Tibial nerve (tissue), 4 donors: ENCODE measurements at regions not wholly inside any gene's neighbourhood (a gene's known extent, or its start where the extent isn't known, plus 50 kb on each side); places are given as distances from the start of the nearest gene placed in this dataset.

Experiments
- DNase-seq, 2 donors: peaks; one replicate each; pipeline ENCODE4 v3.0.0-alpha.2; 2019; ENCODE audit warnings: low spot score in 2 of 2
- H3K27ac ChIP-seq, 4 donors: fragments of 200-600 bp; sonication (generic) in 3 of 4; one replicate each; pipeline ENCODE4 v1.5.1; 2017 to 2019; ENCODE audit warnings: mild to moderate bottlenecking in 1 of 4
- H3K27me3 ChIP-seq, 2 donors: fragments of 200-600 bp; sonication (generic) in 1 of 2; one replicate each; pipeline versions ENCODE4 v1.5.1 to v1.6.0; 2017 to 2019
- H3K36me3 ChIP-seq, 3 donors: fragments of 200-600 bp; sonication (generic); one replicate each; pipeline ENCODE4 v1.5.1; 2018 to 2019
- H3K4me1 ChIP-seq, 4 donors: fragments of 200-600 bp; sonication (generic) in 3 of 4; one replicate each; pipeline ENCODE4 v1.5.1; 2017 to 2019
- H3K4me3 ChIP-seq, 4 donors: fragments of 200-600 bp; sonication (generic) in 3 of 4; one replicate each; pipeline ENCODE4 v1.5.1; 2017 to 2019; ENCODE audit warnings: mild to moderate bottlenecking in 1 of 4, moderate library complexity in 1 of 4
- H3K9me3 ChIP-seq, 4 donors: fragments of 200-600 bp; sonication (generic) in 3 of 4; one replicate each; pipeline ENCODE4 v1.5.1; 2017 to 2019
- EP300 ChIP-seq, 2 donors: sonication (generic); formaldehyde crosslinking; IDR thresholded peaks; one replicate each; pipeline ENCODE4 v1.6.1; 2017; ENCODE audit warnings: antibody characterized with exemption in 2 of 2, mild to moderate bottlenecking in 1 of 2
- POLR2A ChIP-seq, 2 donors: fragments of 450-650 bp; IDR thresholded peaks; one replicate each; pipeline ENCODE4 v1.6.1; 2017; ENCODE audit warnings: antibody characterized with exemption in 2 of 2, mild to moderate bottlenecking in 2 of 2, moderate library complexity in 2 of 2
- WGBS, 2 donors: methylation state at CpG; one replicate each; pipeline ENCODE4 v1.1.5; 2018; 5-methylcytosine and 5-hydroxymethylcytosine counted together
- TF ChIP-seq, protein P1 (sequence below), 5 experiments: fragments of 200-600 bp in 3 of 5; fragments of 450-650 bp in 2 of 5; sonication (generic) in 3 of 5; IDR thresholded peaks; one replicate each; pipeline ENCODE4 v1.5.1; 2016 to 2019; ENCODE audit warnings: antibody characterized with exemption in 5 of 5, mild to moderate bottlenecking in 3 of 5, moderate library complexity in 2 of 5

DNA sequence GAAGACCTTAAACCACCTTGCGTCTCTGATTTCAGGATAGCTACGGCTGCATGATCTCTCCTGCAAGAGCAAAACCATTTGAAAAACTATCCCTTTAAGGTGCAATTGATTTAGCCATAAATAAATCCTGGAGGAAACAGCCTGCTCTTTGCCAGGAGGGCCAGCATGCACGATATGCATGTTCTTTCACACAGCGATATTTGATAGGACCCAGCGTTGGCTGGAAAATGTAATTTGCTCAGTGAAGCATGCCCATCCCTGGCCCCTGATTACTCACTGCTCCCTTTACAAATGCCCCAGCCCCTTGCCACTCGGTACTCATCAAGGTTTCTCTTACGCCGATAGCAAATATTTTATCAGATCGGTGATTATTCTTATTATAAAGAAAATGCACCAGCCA is 315.4 kb downstream of the CDH2 start:
- H3K27ac ChIP-seq: no peak overlapping the region
- WGBS, 2 donors: 85% methylated on average over 9 of the region's 9 CpGs
- no peak for DNase-seq
- no peaks in the 10 kb centered on the region for H3K9me3 ChIP-seq
- H3K36me3 ChIP-seq: no peaks in the 10 kb centered on the region
- no peak for TF ChIP-seq POLR2A (IDR thresholded peaks at IDR 0.05)
- no peak for TF ChIP-seq EP300 (IDR thresholded peaks at IDR 0.05)
- no peaks in the 10 kb centered on the region for H3K4me1 ChIP-seq
- no peaks in the 10 kb centered on the region for H3K27me3 ChIP-seq
- H3K4me3 ChIP-seq: no peak overlapping the region

DNA sequence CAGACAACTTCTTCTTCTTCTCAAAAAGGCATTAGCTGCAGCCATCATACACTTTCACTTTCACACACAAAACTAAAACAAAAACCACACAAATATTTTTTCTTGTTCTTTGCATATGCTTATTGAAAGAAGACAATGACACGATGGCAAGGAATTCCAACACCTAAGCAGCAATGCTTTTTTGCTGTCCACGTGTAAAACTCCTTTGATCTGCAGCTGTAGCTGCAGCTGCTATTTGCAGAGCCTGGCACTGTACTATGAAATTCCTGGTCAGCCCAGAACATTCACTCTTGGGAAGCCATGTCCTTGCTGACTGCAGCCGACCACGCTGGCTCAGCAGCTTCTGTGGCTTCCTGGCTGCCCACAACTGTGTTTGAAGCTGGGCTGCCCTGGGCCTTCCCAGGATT is 316.2 kb downstream of the CDH2 start:
- H3K4me1 ChIP-seq: no peaks in the 10 kb centered on the region
- no peaks in the 10 kb centered on the region for H3K27me3 ChIP-seq
- TF ChIP-seq EP300 (IDR thresholded peaks at IDR 0.05) (no peak), POLR2A (IDR thresholded peaks at IDR 0.05) (no peak)
- TF ChIP-seq, protein P1, sequence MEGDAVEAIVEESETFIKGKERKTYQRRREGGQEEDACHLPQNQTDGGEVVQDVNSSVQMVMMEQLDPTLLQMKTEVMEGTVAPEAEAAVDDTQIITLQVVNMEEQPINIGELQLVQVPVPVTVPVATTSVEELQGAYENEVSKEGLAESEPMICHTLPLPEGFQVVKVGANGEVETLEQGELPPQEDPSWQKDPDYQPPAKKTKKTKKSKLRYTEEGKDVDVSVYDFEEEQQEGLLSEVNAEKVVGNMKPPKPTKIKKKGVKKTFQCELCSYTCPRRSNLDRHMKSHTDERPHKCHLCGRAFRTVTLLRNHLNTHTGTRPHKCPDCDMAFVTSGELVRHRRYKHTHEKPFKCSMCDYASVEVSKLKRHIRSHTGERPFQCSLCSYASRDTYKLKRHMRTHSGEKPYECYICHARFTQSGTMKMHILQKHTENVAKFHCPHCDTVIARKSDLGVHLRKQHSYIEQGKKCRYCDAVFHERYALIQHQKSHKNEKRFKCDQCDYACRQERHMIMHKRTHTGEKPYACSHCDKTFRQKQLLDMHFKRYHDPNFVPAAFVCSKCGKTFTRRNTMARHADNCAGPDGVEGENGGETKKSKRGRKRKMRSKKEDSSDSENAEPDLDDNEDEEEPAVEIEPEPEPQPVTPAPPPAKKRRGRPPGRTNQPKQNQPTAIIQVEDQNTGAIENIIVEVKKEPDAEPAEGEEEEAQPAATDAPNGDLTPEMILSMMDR (IDR thresholded peaks at IDR 0.05): no peak
- H3K36me3 ChIP-seq: no peaks in the 10 kb centered on the region
- 22 to 45% methylated on average over 4 of the region's 4 CpGs for WGBS, 2 donors
- H3K27ac ChIP-seq: no peak overlapping the region
- DNase-seq: no peak
- H3K4me3 ChIP-seq: no peak overlapping the region
- H3K9me3 ChIP-seq: no peaks in the 10 kb centered on the region

- H3K4me3 ChIP-seq: no peak overlapping the region
- no peak for DNase-seq
- no peak for TF ChIP-seq POLR2A (IDR thresholded peaks at IDR 0.05)
- no peak for TF ChIP-seq EP300 (IDR thresholded peaks at IDR 0.05)
- TF ChIP-seq, protein P1 (IDR thresholded peaks at IDR 0.05): no peak
These were observed 316.9 kb downstream of the CDH2 start for GRCh38 chr18:27860011-27860410.

GRCh38 chr18:27856820-27857219 is 320.1 kb downstream of the CDH2 start:
- no peaks in the 10 kb centered on the region for H3K36me3 ChIP-seq
- H3K9me3 ChIP-seq: no peaks in the 10 kb centered on the region
- TF ChIP-seq POLR2A (IDR thresholded peaks at IDR 0.05) (no peak), EP300 (IDR thresholded peaks at IDR 0.05) (no peak)
- TF ChIP-seq, protein P1 (IDR thresholded peaks at IDR 0.05): no peak
- no peaks in the 10 kb centered on the region for H3K27me3 ChIP-seq
- no peaks in the 10 kb centered on the region for H3K4me1 ChIP-seq
- no peak for DNase-seq
- WGBS, 2 donors: 100% methylated on average over 1 of the region's 1 CpG
- H3K27ac ChIP-seq: no peak overlapping the region
- H3K4me3 ChIP-seq: no peak overlapping the region

More at GRCh38 chr18:27860011-27860410, 316.9 kb downstream of the CDH2 start:
- H3K4me1 ChIP-seq: no peaks in the 10 kb centered on the region
- no peaks in the 10 kb centered on the region for H3K27me3 ChIP-seq
- WGBS, 2 donors: 68 to 76% methylated on average over 4 of the region's 4 CpGs
- no peaks in the 10 kb centered on the region for H3K9me3 ChIP-seq
- H3K36me3 ChIP-seq: no peaks in the 10 kb centered on the region
- no peak overlapping the region for H3K27ac ChIP-seq

GRCh38 chr18:27855486-27855885 is 321.4 kb downstream of the CDH2 start:
- no peak for DNase-seq
- Histone ChIP-seq H3K4me3 (no peak overlapping the region), H3K27ac (no peak overlapping the region), H3K36me3 (no peaks in the 10 kb centered on the region), H3K4me1 (no peaks in the 10 kb centered on the region), H3K27me3 (no peaks in the 10 kb centered on the region), H3K9me3 (no peaks in the 10 kb centered on the region)
- TF ChIP-seq, protein P1 (IDR thresholded peaks at IDR 0.05): no peak
- TF ChIP-seq EP300 (IDR thresholded peaks at IDR 0.05) (no peak), POLR2A (IDR thresholded peaks at IDR 0.05) (no peak)

DNA sequence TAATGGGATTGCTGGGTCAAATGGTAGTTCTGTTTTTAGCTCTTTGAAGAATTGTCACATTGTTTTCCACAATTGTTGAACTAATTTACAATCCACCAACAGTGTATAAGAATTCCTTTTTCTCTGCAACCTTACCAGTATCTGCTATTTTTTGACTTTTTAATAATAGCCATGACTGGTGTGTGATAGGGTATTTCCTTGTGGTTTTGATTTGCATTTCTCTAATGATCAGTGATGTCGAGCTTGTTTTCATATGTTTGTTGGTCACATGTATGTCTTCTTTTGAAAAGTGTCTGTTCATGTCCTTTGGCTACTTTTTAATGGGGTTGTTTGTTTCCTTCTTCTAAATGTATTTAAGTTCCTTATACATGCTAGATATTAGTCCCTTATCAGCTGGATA is 322.3 kb downstream of the CDH2 start:
- no peaks in the 10 kb centered on the region for H3K9me3 ChIP-seq
- no peak overlapping the region for H3K27ac ChIP-seq
- H3K4me1 ChIP-seq: no peaks in the 10 kb centered on the region
- 85 to 100% methylated on average over 1 of the region's 1 CpG for WGBS, 2 donors
- H3K36me3 ChIP-seq: no peaks in the 10 kb centered on the region
- no peak for TF ChIP-seq POLR2A (IDR thresholded peaks at IDR 0.05)
- TF ChIP-seq EP300 (IDR thresholded peaks at IDR 0.05): no peak
- TF ChIP-seq, protein P1 (IDR thresholded peaks at IDR 0.05): no peak
- no peak for DNase-seq
- H3K27me3 ChIP-seq: no peaks in the 10 kb centered on the region
- no peak overlapping the region for H3K4me3 ChIP-seq
